ENCODE measurements at regions not wholly inside any gene's neighbourhood (a gene's known extent, or its start where the extent isn't known, plus 50 kb on each side); places are given as distances from the start of the nearest gene placed in this dataset.

GRCh38 chr14:101135796-101136742 lies 232.5 kb upstream of the RTL1 start:
- Mint-ChIP-seq H3K9me3 (peaks cover 10% of the 10 kb centered on the region), H3K36me3 (ENCODE audit: low read depth) (no peaks in the 10 kb centered on the region), H3K4me1 (peaks cover 5% of the 10 kb centered on the region), H3K27me3 (ENCODE audit: low read depth) (peaks cover 10% of the 10 kb centered on the region), H3K4me3 (no peak overlapping the region), H3K27ac (no peak overlapping the region)
- TF ChIP-seq CTCF (IDR thresholded peaks at IDR 0.05; ENCODE audit: unreplicated experiment in 3 of 3), result no peak

DNA sequence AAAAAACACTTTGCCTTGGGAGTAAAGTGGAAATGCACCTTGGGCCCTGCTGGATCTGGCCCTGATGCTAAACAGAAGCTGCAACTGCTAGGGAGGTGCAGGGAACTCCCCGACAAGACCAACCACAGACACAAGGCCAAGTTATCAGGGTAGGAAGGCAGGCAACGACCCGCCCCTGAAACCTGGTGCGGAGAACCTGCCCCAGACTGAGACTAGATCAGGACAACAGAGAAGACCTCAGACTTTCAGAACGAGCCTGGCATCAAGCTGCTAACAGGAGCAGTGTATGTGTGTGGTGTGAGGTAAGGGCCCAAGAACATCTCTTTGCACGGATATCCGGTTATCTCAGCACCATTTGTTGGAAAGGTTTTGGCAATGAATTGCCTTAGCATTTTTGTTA lies 233.7 kb upstream of the RTL1 start:
- peaks cover 5% of the 10 kb centered on the region for H3K4me1 Mint-ChIP-seq
- no peak overlapping the region for H3K4me3 Mint-ChIP-seq
- no peak overlapping the region for H3K27ac Mint-ChIP-seq
- peaks cover 4% of the 10 kb centered on the region for H3K27me3 Mint-ChIP-seq (ENCODE audit: low read depth)
- TF ChIP-seq CTCF (IDR thresholded peaks at IDR 0.05; ENCODE audit: unreplicated experiment in 3 of 3), result no peak
- H3K36me3 Mint-ChIP-seq (ENCODE audit: low read depth), result no peaks in the 10 kb centered on the region
- peaks cover 21% of the 10 kb centered on the region for H3K9me3 Mint-ChIP-seq

DNA sequence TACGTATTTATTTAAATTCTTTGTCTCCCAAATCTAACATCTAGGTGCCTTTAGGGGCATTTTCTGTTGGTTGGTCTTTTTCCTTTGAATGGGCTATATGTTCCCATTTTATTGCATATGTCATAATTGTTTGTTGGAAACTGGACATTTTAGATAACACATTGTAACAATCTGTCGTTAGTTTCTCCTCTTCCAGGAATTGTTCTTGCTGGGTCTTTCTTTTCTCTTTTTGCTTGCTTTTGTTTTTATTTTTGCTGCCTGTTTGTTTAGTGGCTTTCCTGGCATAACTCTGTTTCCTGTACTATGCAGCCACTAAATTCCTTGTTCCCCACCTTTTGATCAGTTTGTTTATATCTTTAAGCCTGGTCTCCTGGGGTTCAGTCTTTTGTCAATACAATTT lies 244.3 kb upstream of the RTL1 start:
- Mint-ChIP-seq H3K27me3 (ENCODE audit: low read depth) (no peaks in the 10 kb centered on the region), H3K27ac (no peak overlapping the region), H3K4me1 (no peaks in the 10 kb centered on the region), H3K36me3 (ENCODE audit: low read depth) (peaks cover 8% of the 10 kb centered on the region), H3K4me3 (no peak overlapping the region), H3K9me3 (peaks cover 41% of the 10 kb centered on the region)
- no peak for TF ChIP-seq CTCF (IDR thresholded peaks at IDR 0.05; ENCODE audit: unreplicated experiment in 3 of 3)

DNA sequence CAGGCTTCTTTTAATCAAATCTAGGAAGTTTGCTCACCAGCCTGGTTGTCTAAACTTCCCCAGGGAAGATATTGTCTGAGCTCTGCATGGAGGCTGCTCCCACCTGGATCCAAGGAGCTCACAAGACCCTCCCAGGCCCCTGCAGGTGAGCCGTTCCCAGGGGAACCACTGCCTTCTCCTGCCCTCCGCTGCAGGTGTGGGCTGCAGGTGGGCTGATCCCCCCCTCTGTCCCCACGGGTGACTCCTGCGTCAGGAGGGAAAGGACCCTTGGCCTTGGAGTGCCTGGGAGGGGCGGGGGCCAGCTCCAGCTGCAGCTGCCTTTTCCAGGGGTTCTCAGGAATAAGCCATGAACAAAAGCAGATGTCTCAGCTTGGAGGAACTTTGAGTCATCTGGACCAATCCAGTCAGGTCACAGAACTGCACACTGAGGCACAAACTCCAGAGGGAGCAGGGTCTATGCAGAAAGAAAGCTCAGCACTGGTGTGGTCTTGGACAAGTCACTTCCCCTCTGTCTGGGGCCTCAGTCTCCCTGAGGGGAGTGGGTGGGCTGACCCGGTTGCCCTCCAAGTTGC lies 246.6 kb upstream of the RTL1 start:
- Mint-ChIP-seq H3K4me1 (peaks cover 1% of the 10 kb centered on the region), H3K9me3 (peaks cover 21% of the 10 kb centered on the region), H3K27me3 (ENCODE audit: low read depth) (peaks cover 4% of the 10 kb centered on the region), H3K27ac (no peak overlapping the region), H3K4me3 (no peak overlapping the region), H3K36me3 (ENCODE audit: low read depth) (peaks cover 8% of the 10 kb centered on the region)
- TF ChIP-seq CTCF (IDR thresholded peaks at IDR 0.05; ENCODE audit: unreplicated experiment in 3 of 3), result no peak

GRCh38 chr14:101151226-101151926 lies 247.9 kb upstream of the RTL1 start:
- no peak for TF ChIP-seq CTCF (IDR thresholded peaks at IDR 0.05; ENCODE audit: unreplicated experiment in 3 of 3)
- peaks cover 9% of the 10 kb centered on the region for H3K4me1 Mint-ChIP-seq
- no peak overlapping the region for H3K4me3 Mint-ChIP-seq
- H3K27me3 Mint-ChIP-seq (ENCODE audit: low read depth), result peaks cover 4% of the 10 kb centered on the region
- peaks cover 18% of the 10 kb centered on the region for H3K9me3 Mint-ChIP-seq
- peaks cover 4% of the 10 kb centered on the region for H3K36me3 Mint-ChIP-seq (ENCODE audit: low read depth)
- no peak overlapping the region for H3K27ac Mint-ChIP-seq

All from nephron (organoid).